HG03060 (cell line): ENCODE measurements at regions not wholly inside any gene's neighbourhood (a gene's known extent, or its start where the extent isn't known, plus 50 kb on each side); places are given as distances from the start of the nearest gene placed in this dataset.

Experiments used
- ATAC-seq: cut with Tn5 transposase; IDR thresholded peaks from one replicate; pipeline ENCODE4 v1.9.1; 2021; ENCODE audit warnings: low read depth, moderate number of reproducible peaks; ENCODE audit not compliant: unreplicated experiment

DNA sequence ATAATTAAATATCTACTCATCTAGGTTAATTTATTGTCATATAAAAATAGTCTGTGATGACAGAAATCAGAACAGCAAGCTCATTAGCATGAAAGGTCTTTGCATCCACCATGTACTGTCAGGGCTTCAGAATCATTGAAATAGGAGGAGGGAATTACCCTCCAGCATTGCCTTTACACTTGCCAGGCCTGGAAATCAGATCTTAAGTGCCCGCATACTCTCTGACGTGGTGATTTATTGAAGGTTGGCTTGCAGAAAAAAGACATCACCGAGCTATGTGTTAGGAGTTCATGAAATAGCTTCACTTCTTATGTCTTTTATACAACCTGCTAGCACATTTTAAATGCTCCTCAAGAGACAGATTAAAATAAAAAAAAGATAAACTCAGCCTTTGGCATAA, 661.7 kb upstream of the SLITRK1 start:
- no peak for ATAC-seq

DNA sequence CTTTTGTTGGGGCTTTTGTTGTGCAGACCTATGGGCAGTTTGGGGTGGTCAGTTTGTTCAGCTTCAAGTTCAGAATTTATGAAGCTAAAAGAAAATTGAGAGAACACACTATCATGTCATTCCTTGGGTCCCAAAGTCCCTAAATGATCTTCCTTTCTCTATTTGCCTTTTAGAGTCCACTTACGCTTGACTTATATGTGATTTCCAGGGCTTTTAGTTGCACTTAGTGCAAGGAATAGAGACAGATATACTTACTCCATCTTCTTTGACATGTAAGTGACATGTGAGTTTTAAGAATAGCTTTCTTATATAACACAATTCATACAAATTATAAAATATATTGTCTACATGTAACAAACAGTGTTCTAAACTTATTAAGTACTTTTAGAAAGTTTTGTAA, 660.1 kb upstream of the SLITRK1 start:
- ATAC-seq, result no peak

DNA sequence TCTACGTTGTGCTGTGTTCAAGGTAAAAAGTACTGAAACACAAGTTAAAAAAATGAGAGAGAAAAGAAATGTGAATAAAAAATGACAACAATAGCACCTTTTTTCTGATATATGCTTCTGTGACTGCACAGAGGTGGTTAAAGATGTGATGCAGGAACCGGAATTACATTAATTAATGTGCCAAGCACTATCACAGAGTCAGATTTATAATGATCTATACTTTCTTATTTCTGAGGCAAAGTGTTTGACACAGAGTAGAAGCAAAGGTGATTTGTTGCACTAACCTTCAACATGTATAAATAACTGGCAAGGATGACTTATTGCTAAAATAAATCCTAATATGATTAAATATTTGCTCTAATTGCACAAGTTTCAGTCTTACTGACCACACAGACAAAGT, 654.6 kb upstream of the SLITRK1 start:
- no peak for ATAC-seq

DNA sequence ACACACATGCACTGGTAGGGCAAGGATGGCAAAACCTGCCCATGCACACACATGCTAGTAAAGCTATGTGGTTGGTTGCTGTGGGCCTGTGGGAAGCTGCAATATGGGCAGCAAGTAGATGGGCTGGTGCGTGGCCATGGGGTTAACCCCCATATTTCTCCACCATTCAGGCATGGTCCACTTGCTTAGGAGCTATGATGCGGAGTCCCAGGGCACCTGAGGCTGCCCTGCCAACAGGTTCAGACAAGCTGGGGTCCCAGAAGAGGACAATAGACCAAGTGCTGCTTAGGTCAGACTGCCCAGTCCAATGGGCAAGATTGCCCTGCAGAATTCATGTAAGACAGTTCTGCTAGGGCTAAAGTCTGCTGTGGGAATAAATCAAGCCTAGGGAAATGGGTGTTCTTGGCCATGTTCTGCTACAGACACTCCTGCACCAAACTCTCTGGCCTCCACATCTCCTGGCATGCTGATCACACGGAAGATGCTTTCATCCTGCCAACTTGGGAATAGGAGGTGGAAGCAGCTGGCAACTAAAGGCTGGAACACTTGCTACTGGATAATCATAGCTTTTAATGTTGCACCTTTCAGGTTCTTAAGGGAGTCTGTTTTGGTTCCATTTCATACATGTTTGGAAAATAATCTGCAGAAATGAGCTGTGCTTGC, 646.3 kb upstream of the SLITRK1 start:
- ATAC-seq, result no peak

DNA sequence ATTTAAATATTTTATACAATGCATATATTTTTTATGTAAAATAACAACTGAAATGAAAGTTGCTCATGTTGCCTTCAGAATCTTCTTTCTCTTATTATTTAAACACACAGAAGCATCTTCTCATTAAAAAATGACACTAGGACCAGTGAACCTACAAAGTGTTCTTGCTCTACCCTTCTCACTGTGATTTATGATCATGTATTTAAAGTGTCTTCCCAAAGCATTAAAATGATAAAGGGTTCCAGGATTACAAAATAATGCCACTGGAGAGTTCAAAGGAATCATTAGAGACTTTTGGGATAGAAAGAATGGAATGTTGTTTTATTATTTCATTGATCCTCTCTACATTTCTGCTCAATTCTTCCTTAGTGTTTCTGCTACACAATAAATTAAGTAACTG, 643.6 kb upstream of the SLITRK1 start:
- ATAC-seq, result no peak

DNA sequence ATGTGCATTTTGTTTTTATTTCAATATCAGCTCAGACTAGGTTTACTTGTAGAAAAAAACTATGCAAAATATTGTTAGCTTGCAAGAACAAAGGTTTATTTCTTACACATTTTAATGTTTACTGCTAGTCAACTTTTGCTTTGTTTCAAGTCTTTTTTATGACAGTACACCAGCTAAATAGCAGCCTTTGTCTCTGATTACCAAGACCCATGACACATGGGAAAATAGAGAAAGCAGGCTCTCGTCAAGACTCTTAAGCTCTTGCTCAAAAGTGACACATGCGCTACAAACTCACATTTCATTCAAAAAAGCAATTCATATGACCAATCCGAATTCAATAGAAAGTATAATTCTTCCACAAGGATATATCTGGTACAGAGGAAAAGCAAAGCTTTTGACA, 642.3 kb upstream of the SLITRK1 start:
- no peak for ATAC-seq

DNA sequence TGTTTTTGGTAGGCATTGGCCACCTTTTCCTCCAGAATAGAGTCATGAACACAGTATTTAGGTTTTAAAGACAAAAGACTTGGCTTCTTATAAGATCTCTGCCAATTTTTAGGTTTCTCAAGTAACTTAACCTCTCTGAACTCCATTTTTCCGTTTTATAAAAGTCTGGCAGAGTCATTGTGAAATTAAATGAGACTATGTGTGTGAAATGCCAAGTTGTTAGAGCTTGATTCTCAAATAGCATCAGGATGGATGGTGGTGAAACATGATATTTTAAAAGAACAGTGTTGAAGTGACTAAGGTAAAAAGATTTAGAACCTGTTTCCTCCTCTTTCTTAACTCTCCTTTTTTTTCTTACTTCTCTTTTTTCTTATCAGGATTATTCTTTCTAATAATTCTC, 617.7 kb upstream of the SLITRK1 start:
- ATAC-seq, result no peak

DNA sequence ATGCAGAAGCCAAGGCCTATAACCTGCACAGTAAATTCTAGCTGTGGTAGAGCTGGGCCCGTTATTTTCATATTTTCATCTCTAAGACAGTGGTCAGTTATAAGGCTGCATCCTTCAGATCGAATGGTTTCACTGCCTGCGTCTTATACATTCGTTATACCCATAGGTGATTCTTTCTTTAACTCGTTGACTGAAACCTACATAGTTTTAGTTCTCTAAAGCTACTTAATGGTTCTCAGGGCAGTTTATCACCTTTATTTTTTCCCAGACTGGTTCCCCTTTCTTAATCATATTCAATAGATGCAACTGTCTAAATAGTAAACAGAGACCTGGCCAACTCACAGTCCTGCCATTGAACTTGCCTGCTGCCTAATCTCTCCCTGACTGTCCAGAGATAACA, 615.3 kb upstream of the SLITRK1 start:
- ATAC-seq, result no peak

DNA sequence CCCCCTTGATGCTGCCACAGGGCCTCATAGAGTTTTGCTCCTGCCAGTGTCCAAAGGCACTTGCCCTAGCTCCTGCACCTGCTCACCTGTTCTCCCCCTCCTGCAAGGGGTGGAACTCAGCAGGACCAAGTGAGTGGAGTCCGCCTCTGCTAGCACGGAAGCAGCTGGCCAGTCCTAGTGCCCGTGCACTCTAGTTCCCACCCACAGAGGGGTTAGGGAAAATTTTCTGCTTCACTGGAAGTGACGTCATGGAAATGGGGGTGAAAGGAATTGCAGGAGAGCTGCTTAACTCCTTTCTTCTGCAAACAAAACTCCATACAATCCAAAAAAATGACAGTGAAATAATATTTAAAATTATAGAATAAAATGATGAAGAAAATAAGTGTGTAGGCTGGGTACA, 609.7 kb upstream of the SLITRK1 start:
- no peak for ATAC-seq

DNA sequence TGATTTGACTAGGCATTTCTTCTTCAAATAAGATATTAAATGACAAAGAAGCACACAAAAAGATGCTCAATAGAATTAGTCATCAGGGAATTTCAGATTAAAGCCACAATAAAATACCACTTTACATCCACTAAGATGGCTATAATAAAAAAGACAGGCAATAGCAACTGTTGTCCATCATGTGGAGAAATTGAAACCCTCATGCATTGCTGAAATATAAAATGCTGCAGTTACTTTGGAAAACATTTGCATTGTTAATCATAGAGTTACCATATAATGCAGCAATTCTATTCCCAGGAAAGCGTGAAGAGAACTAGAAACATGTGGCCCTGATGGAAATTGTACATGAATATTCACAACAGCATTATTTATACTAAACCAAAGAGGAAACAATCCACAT, 605.5 kb upstream of the SLITRK1 start:
- ATAC-seq, result no peak

DNA sequence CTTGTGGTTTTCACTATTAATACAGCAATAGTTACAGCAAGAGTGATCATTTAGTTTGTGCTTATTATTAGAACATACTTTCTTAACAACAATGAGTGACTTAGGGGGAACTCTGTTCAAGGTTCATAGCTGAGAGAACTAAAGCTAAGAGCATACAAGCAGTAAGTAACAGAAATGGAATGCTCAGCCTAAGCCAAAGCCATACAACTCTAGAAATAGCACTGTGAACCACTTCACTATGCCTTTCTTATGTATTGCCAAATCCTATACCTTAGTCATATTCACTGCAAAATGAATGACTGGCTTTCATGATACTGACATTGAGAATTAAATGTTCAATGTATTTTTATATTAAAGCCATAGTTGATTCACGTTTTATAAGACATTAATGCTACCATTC, 599.7 kb upstream of the SLITRK1 start:
- ATAC-seq, result no peak

DNA sequence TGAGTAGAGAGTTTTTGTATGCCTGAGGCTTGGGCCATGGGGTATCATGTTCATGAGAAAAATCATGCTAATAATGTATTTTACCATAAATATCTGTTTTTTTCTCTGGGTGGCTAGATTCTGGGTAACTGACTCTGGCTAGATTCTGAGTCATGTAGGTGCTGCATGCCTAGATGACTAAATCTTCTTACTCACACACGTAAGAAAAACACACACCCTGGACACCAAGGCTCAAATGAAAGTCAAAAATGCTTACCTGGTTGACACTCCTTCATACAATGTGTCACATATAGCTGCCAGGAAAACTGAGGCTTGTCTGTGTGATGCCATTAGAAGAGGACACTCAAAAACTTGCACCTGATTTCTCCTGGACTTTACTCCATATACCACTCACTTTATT, 597.4 kb upstream of the SLITRK1 start:
- no peak for ATAC-seq

DNA sequence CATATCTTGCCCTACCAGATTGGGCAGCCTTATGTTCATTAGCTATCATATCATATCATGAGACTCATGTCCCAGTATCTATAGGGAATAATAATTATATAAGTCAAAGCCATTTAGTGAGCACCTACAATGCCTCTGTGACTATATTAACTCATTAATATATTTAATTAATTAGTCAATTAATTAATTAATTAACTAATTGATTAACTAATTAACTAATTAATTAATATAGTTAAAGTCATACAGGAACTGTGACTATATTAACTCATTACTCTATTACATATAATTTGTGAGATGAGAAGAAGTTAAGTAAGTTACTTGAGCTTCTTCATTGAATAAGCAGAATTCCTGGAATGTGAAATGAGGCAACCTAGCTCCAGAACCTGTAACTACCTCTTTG, 588.3 kb upstream of the SLITRK1 start:
- ATAC-seq, result no peak

DNA sequence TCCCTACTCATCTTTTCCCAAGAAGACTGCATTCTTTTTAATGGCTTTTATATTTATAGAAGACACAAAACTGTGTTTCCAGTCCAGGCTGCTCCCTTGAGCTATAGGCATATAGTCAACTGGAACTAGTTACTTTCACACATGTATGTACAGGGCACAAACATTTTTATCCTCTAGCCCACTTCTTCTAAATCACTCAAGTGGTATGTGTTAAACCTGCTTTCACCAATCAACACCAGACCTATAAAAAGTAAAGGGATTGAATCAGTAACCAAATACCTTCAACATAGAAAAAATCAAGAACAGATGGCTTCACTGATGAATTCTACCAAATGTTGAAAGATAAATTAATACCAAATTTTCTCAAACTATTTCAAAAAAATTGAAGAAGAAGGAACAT, 584.2 kb upstream of the SLITRK1 start:
- no peak for ATAC-seq

DNA sequence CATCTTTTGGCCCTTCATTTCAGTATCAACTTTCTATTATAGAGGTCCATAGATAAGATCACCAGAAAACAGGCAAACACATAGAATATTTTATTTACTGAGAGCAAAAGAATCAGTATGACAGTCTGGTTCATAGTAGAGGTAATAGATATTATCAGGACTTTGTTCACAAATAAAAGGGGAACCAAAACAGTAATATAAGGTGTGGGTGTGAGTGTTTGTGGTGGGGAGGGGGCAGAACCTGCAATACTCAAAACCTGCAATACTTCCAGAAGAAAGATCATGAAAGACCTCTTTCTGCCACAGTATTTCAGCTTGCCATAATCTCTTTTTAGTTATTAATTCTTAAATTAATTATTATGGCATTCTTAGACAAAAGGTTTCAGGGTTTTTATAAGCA, 578.7 kb upstream of the SLITRK1 start:
- ATAC-seq, result no peak

DNA sequence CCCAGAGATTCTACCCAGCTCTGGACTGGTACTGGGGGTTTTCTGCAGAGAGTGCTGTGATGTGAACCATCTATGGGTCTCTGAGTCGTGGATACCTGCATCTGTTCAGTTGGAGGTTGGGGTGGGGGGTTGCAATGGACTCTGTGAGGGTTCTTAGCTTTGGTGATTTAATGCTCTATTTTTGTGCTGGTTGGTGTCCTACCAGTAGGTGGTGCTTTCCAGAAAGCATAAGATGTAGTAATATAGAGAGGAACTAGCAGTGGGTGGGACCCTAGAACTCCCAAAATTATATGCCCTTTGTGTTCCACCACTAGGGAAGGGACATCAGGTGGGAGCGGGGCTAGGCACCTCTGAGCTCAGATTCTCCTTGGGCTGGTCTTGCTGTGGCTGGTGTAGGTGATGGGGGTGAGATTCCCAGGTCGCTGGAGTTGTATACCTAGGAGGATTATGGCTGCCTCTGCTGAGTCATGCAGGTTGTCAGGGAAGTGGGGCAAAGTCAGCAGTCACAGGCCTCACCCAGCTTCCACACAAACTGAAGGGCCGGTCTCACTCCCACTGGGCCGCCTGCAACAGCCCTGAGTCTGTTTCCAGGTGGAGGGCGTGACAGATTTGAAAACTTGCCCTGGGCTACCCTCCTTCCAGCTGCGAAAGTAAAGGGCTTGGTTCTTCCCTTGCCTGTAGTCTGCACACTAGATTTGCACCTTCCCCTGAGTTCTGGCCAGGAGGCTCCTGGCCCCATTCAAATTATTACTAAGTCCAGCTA, 573.0 kb upstream of the SLITRK1 start:
- no peak for ATAC-seq

DNA sequence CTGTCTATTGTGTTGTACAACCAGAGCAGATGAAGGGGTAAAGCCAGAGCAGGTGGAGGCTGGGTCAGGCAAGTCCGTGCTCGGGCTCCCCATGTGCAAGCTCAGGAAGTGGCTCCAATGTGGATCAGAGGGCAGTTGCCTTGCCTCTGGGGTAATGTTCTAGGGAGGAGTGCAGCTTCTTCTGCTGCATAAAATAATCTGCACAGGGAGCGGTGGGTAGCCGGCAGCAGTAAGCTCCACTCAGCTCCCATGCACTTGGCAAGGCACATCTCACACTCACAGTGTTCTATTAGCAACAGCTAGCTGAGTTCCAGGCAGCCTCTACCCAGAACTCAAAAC, 565.3 kb upstream of the SLITRK1 start:
- ATAC-seq, result no peak

DNA sequence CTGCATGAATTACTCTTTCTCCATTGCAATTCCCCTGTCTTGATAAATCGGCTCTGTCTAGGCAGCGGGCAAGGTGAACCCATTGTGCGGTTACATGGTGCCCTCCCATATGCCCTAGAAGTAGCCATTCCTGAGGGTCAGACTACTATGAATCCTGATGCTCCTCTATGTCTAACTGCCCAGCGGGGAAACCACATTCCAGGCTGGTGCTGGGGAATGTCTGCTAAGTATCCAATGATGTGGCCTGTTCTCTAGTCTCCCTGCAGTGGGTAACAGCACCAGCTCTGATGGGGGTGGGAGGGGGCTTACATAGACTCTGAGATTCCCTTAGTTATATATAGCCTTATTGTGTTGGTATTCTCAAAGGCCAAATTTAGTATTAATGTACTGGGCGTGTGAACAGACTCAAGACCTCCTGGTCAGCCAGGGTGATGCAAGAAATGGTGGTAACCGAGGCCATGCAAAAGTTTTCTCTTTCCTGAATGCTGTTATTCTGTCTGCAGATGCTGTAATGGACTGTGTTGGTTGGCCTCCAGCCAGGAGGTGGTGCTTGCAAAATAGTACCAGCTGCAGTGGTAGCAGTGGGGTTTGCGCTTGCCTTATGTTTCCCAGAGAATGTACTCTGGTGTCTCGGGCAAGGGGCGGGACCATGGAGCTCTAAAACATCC, 564.8 kb upstream of the SLITRK1 start:
- ATAC-seq, result no peak

DNA sequence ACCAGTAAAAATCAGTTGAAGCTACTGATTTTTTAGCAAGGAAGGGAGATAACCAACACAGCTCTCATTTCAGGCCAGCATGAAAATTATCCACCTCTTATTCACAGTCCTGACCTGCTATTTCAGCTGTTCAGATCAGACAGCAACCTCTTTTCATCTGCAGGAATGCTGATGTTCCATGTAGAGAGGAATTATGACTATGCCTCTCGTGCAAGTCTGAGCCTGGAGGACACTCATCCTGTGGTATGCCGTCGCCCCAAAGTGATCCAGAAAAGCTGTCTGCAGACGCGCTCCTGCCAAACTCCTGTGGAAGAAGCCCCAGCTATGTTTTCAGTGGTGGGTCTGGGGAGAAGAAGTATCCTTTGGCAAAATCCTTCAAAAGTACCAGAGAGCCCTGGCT, 563.5 kb upstream of the SLITRK1 start:
- ATAC-seq, result no peak

DNA sequence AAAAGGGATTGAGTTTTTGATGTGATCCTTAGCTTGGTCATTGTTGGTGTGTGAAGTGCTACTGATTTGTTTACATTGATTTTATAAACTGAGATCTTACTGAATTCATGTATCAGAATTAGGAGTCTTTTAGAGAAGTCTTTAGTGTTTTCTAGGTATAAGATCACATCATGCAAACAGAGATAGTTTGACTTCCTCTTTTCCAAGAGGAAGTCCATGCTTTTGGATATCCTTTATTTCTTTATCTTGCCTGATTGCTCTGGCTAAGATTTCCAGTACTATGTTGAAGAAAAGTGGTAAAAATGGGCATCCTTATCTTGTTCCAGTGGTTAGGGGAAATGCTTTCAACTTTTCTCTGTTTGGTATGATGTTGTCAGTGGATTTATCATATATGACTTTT, 561.2 kb upstream of the SLITRK1 start:
- no peak for ATAC-seq

DNA sequence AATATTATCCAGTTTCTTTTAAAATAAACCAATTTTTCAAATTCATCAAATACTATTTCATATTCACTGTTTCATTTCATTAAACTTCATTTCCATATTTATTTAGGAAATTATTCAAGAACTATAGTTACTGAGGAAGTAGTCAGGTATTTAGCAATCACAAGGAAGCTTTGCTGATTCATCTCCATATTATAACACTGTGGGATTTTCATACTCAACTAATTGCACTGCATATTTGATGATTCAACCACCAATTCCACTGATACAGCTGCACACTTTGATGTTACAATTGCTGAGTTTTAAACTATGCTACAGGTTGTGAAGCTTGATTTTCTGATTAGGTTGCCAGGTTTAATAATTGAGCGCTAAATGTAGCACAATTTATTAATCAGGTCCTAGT, 556.8 kb upstream of the SLITRK1 start:
- no peak for ATAC-seq

DNA sequence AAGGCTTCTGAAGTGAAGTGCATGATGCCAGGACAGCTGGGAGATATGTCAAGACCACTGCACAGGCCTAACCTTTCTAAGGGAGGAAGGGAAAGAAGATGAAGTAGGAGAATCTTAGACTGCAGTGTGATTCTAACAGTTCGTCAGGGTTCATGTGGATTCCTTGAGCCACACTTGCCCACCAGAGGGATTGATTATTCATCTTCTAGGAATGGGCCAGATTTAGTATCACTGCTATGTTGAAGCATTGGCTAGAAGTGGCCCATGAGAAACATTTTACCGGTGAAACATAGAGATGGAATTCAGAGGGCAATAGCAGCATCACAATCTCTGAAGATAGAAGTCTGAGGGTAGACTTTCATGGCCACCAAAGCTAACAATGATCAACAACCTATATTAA, 550.8 kb upstream of the SLITRK1 start:
- no peak for ATAC-seq
